ENCODE measurements at regions not wholly inside any gene's neighbourhood (a gene's known extent, or its start where the extent isn't known, plus 50 kb on each side); places are given as distances from the start of the nearest gene placed in this dataset.

DNA sequence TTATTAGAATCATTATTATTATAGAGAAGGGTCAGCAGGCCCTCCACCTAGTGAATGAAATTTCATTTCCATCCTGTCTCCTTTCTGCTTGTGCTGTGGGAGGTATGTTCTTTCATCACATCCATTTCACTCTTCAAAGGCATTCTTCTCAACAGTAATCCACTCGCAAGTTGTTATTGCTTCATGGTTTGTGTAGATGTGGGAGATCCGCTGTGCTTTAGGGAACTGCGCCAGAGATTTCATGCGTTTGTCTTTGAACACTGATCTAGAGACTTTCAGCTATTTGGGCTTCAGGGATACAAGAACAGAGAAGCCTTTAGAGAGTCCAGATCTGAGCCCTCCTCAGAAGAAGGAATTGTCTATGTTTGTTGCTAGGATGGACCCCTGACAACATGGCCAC lies 53.5 kb upstream of the PUDP start:
- TF ChIP-seq POLR2A (IDR thresholded peaks at IDR 0.05): no peak
- TF ChIP-seq, protein P1, sequence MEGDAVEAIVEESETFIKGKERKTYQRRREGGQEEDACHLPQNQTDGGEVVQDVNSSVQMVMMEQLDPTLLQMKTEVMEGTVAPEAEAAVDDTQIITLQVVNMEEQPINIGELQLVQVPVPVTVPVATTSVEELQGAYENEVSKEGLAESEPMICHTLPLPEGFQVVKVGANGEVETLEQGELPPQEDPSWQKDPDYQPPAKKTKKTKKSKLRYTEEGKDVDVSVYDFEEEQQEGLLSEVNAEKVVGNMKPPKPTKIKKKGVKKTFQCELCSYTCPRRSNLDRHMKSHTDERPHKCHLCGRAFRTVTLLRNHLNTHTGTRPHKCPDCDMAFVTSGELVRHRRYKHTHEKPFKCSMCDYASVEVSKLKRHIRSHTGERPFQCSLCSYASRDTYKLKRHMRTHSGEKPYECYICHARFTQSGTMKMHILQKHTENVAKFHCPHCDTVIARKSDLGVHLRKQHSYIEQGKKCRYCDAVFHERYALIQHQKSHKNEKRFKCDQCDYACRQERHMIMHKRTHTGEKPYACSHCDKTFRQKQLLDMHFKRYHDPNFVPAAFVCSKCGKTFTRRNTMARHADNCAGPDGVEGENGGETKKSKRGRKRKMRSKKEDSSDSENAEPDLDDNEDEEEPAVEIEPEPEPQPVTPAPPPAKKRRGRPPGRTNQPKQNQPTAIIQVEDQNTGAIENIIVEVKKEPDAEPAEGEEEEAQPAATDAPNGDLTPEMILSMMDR (IDR thresholded peaks at IDR 0.05): no peak
